GM18867 (cell line): ENCODE measurements at regions not wholly inside any gene's neighbourhood (a gene's known extent, or its start where the extent isn't known, plus 50 kb on each side); places are given as distances from the start of the nearest gene placed in this dataset.

Experiments used
- ATAC-seq: cut with Tn5 transposase; IDR thresholded peaks from one replicate; pipeline ENCODE4 v1.9.1; 2021; ENCODE audit warnings: mild to moderate bottlenecking, moderate library complexity; ENCODE audit not compliant: unreplicated experiment

- no peak for ATAC-seq
Observed at GRCh38 chr7:121810831-121811672, 61.9 kb upstream of the PTPRZ1 start.

GRCh38 chr7:121807078-121807477 is 65.9 kb upstream of the PTPRZ1 start:
- ATAC-seq = no peak

GRCh38 chr7:121803039-121803438 is 69.9 kb upstream of the PTPRZ1 start:
- ATAC-seq = no peak

- ATAC-seq = no peak
Observed at GRCh38 chr7:121800916-121801675, 71.9 kb upstream of the PTPRZ1 start.

GRCh38 chr7:121798896-121799295 is 74.1 kb upstream of the PTPRZ1 start:
- ATAC-seq = no peak

GRCh38 chr7:121798453-121798840 is 74.5 kb upstream of the PTPRZ1 start:
- ATAC-seq = no peak

- no peak for ATAC-seq
Observed at GRCh38 chr7:121797657-121798452, 75.1 kb upstream of the PTPRZ1 start.

- no peak for ATAC-seq
Observed at GRCh38 chr7:121796936-121797656, 75.9 kb upstream of the PTPRZ1 start.

- ATAC-seq = no peak
Observed at GRCh38 chr7:121796381-121796780, 76.6 kb upstream of the PTPRZ1 start.

- ATAC-seq = no peak
Observed at GRCh38 chr7:121795736-121796135, 77.2 kb upstream of the PTPRZ1 start.

GRCh38 chr7:121793716-121794115 is 79.2 kb upstream of the PTPRZ1 start:
- no peak for ATAC-seq

GRCh38 chr7:121777672-121778071 is 95.3 kb upstream of the PTPRZ1 start:
- ATAC-seq = no peak

GRCh38 chr7:121774563-121774962 is 98.4 kb upstream of the PTPRZ1 start:
- no peak for ATAC-seq

- no peak for ATAC-seq
Observed at GRCh38 chr7:121766676-121767075, 106.3 kb upstream of the PTPRZ1 start.

GRCh38 chr7:121761399-121761798 is 111.6 kb upstream of the PTPRZ1 start:
- ATAC-seq = no peak

- ATAC-seq = no peak
Observed at GRCh38 chr7:121755818-121756552, 117.0 kb upstream of the PTPRZ1 start.

- no peak for ATAC-seq
Observed at GRCh38 chr7:121755286-121755685, 117.7 kb upstream of the PTPRZ1 start.

GRCh38 chr7:121753944-121754343 is 119.0 kb upstream of the PTPRZ1 start:
- ATAC-seq = no peak

- peak; percentile 39 for ATAC-seq
Observed at GRCh38 chr7:121752706-121753105, 120.3 kb upstream of the PTPRZ1 start.

GRCh38 chr7:121748546-121748945 is 124.4 kb upstream of the PTPRZ1 start:
- ATAC-seq = no peak
